ENCODE measurements at regions not wholly inside any gene's neighbourhood (a gene's known extent, or its start where the extent isn't known, plus 50 kb on each side); places are given as distances from the start of the nearest gene placed in this dataset.

DNA sequence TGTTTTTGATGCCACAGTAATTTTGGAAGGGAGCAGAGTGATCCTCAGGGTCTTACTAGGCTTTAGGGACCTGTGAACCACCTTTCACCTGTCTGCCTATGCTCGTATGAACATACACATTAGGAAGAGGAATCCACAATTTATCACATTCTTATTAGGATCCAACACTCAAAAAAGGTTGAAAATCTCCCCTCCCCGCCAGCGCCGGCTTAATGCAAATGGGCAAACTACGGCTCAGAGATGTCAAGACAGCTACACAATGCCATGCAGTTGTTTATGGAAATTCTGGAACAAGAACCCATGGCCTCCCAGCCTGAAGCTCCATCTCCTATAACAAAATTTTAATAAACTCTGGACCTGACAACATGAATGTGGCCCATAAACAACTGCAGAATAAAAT, 375.9 kb upstream of the ACVR2A start:
- DNase-seq (ENCODE audit: low read depth in 3 of 3), result no peak

DNA sequence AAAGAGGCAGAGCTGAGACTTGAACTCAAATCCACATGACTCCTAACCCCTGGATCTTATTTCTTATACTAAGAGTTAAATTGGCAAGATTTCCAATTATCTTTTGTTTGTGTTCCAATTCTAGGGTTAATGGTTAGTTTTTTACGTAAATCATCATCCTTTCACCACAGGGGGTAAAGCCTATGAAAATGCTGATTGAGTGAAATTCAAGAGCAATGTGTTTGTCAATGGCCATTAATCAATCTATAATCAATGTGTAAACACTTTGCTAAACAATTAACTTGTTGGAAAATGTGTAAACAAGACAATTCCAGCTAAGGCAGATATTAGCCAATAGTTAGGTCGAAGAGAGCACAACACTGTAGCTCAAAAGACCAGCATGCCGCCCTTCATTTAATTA, 376.5 kb upstream of the ACVR2A start:
- DNase-seq (ENCODE audit: low read depth in 3 of 3), result no peak

DNA sequence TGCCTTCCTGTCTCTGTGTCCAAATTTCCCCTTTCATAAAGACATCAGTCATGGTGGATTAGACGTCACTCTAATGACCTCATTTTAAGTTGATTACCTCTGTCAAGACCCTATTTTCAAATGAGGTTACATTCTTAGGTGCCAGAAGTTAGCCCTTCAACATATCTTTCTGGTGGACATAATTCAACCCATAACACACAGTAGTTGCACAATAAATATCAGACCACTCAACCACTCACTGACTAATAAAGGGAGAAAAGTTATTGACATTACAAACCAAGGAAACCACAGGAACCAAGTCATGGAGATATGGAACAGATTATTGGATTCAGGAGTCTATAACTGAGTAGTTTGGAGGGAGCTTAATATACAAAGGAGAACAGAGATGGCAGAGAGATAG, 377.4 kb upstream of the ACVR2A start:
- DNase-seq (ENCODE audit: low read depth in 3 of 3), result no peak

DNA sequence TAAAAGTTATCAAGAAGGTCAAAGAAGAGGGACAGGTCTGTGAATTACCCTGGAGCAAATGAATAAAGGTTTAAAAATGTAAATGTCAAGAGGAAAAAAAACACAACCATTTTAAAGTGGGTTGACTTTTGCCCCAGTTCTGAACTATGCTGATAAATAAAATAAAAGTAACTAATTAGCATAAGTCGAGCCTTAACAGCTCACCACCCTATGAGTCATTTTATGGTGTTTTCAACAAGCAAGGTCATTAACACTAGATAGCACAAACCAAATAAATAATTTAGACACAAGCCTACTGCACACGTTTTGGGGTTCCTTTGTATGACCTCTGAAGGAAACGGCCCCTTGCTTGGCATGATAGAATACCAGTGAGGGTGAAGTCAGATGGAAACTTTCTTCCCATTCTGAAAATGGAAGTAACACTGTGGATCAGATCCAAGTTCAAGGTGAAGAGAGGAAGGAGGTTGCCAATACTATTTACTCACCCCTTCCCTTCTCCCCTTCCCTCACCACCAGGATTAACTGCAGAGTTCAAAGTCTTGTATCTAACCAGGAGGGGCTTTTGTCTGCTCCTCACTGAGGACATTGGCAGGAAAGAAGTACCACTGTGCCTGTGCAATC, 380.0 kb upstream of the ACVR2A start:
- DNase-seq (ENCODE audit: low read depth in 3 of 3), result no peak

DNA sequence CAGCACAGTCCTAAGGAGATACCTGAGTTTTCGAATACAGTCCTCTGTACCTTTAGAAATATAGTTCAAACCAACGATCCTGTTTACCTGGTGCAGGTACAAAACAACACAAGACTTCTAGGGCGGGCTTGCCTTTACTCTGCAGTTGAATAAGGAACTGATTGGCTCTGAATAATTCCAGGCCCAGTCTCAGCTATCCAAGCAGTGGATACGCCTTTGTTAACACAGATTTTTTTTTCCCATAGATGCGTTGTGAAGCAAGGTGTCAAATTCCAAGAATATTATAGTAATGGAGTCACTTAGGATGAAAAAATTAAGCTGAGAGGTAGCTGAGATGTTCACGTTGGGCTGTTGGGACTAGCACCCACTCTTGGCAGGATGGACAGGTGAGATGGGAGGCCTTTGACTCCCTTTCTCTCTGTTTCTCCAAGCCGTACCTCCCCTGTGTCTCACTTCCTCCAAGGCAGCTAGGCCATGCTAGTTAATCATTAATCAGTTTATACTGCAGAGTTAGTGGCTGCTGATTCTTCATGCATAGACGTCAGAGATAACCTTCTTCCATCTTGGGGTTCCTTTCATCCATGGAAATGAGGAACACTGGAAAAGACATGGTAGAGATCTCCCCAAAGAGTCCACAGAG, 380.8 kb upstream of the ACVR2A start:
- DNase-seq (ENCODE audit: low read depth in 3 of 3), result no peak

DNA sequence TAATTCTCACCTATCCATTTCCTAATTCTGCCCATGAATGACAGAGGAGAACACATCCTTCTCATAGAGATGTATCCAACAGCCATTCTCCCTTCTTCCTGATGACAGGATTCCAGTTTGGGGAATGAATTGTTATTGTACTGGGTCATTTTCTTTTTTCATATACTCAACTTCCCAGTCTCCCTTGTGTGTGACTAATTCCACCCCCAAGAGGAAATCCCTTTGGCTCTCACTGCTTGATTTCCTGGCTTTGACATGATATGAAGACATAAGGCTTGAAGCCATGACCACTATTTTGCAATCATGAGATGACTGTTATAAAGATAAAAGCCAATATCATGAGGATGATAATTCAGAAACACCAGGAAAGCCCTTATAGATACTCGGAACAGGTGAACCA, 384.7 kb upstream of the ACVR2A start:
- no peak for DNase-seq (ENCODE audit: low read depth in 3 of 3)

DNA sequence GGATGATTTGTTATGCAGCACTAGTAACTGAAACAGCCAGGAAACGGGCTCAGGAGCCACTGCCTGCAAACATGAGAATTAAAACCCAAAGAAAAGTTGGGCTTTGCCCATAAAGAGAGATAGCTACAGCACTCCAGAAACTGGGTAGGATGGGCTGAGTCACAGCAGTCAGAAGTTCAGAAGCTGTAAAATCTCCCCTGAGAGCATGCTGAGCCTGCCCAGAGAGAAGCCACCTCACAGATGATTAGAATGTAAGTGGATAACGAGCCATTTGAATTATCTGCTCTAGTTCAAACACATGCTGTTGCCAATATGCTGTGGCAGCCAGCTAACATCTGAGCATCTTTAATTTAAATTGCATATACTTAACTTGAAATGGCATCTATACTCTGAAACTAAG, 388.1 kb upstream of the ACVR2A start:
- no peak for DNase-seq (ENCODE audit: low read depth in 3 of 3)

DNA sequence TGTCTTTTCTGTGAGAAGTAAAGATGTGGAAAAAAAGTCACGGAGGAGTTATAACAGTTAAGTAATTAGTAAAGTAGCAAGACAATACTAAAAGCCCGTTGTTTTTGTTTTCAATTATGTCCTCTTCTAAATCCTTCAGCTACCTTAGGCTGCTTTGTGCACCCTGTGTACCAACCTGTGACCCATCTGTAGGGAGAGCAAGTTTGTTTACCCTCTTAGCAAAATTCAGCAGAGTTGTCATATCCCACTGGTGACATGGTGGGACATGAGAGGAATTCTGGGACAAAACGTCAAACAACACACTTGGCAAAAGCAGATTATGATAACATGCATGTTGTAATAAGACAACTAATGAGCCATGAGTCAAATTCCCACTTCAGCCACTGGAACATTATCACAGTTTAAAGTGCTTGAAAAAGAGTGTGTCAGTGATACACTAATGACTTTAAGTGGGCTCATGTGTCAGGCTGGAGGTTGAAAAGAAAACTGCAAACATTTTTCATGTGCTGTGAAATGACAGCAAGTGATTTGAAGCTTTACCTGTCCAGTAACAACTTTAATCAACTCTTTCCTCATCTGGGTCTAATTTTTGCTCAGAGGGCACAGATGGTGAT, 392.8 kb upstream of the ACVR2A start:
- no peak for DNase-seq (ENCODE audit: low read depth in 3 of 3)

DNA sequence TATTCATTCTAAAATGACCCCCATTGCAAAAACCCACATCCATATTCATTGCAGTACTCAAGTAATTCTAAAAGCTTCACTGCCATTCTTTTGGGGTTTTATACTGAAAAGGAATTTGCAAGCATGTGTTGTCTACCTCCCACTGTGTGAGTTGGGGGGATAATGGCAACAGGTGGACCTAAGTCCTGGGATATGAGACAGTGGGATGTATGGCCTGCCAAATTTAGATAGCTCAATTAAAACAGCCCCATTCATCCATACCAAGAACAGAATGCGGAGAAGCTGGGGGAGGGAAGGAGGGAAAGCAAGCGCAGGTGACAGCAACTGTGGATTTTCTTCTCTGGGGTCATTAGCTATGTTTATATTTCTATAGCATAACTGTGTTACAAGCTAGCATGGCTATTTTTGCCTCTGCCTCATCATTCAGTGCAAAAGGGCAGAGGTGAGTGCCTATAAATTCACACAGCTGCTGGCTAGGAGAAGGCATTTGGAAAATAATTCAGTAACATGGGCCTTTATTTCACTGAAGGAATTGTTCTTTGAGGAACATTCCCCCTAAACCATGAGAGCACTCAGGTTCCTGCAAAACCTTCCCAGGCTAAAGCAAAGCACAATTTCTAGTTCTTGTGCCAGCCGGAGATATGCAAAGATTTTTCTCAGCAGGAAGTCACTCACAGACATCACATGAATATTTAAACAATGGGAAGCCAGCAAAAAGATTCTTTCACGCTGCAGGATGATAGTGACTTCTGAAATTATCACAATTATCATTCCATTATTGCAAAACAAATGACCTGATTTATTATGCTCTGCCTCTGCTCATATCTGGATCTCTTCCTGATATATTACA, 393.9 kb upstream of the ACVR2A start:
- no peak for DNase-seq (ENCODE audit: low read depth in 3 of 3)

DNA sequence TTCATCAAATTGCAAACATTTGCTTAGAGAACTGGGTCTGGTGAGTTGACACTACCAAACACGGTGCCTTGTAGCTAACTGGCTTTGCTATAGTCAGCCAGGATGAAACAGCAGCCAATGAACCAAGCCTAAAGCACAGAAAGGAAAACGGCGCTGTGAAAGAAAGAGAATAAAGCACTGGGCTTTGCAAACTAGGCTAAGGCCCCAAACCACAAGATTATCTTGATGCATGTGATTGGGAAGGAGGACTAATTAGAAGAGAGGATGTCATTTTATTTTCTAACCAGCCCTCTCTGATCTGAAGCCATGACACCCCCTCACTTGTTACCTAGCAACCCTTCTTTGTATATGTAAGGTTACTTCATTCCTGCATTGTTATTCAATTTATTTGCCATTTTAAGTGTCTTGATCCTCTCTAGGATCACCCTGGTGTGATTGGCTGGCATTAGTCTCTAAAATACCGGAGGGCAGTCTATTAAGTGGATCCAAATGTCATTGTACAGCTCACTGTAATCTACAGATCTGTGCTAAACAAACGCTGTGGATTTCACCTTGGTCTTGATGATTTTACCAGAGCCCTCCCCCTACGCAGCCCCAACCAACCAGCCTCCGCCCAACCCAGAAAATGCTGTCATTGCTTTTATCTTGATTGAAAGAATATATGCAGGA, 395.4 kb upstream of the ACVR2A start:
- DNase-seq (ENCODE audit: low read depth in 3 of 3), result peak in 1 of 3 experiments; percentile 5

DNA sequence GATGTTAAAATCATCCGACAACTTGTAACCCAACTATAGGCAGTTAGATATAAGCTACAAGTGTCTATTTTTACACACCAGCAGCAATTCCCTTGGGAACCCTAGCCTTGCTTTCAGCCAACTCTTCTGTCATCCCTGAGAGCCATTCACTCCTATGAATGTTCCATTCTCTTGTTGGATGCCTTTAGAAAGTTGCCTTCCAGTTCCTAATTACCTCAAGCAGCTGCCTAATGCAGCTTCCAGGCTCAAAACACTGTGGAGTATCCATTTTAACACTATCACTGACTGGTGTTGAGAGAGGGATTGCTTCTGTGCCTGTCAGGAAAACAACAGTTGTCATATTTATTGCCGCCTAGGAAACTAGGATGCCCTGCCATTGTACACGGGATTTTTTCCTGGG, 402.0 kb upstream of the ACVR2A start:
- DNase-seq (ENCODE audit: low read depth in 3 of 3), result no peak

DNA sequence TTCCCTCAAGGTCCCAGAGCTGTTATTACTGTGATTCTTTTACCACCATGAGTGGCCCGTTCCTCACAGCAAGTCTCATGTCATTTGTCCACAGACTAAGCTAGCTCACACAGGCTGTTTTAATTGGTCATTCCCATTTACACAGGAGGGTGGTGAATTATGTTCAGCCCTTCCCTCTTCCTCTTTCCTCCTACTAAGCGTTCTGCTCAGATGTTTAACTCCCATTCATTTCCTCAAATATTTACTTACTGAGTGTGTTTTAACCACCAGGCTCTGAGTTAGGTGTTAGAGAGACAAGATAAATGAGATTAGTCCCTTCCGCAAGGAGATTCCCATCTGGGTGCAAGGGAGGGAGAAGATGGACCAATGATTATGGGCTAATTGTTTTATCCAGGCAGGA, 403.6 kb upstream of the ACVR2A start:
- no peak for DNase-seq (ENCODE audit: low read depth in 3 of 3)

DNA sequence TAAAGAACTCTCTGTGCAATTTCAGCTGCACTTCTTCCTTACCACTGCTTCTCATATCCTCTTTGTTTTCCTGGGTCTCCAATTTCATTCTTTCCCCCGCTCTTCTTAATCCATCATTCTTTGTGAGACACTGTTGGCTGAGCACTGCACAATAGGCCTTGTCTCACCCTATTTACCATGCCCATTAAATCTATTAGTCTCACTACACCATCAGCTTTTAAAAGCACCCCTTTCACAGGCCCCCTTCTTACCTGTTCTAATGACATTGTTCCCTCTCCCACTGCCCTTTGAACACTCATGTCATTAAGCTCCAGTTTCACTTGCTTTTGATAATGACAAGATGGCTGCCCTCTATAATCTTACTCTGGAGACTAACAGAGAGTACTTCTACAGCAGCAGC, 404.1 kb upstream of the ACVR2A start:
- DNase-seq (ENCODE audit: low read depth in 3 of 3), result no peak

DNA sequence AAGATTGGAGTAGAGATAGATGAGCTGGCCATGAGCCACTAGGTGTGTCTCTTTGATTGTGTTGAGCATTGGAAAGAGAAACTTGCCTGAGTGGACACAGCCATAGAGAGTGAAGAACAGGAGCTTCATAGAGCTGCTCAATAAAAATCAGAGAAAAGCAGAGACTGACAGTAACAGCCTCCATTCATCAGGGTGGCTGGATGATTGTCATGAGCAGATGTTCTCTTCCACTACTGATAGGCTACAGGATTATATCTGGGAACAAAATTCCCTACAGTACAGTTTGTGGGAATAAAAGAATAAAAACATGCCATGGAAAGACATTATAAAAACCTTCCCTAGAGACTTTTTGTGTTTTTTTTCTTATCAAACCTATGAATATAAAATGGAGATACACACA, 404.8 kb upstream of the ACVR2A start:
- DNase-seq (ENCODE audit: low read depth in 3 of 3), result no peak

DNA sequence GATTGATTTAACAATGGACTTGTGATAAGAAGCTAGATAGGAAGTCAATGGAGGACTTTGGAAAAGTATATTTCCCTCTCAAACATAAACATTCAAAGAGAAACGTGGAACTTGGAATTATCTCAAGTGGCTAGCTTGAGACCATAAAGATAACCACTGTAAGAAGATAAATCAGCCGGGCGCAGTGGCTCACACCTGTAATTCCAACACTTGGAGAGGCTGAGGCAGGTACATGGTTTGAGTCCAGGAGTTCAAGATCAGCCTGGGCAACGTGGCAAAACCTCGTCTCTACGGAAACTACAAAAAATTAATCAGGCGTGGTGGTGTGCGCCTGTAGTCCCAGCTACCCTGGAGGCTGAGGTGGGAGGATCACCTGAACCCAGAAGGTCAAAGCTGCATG, 405.9 kb upstream of the ACVR2A start:
- DNase-seq (ENCODE audit: low read depth in 3 of 3), result no peak

DNA sequence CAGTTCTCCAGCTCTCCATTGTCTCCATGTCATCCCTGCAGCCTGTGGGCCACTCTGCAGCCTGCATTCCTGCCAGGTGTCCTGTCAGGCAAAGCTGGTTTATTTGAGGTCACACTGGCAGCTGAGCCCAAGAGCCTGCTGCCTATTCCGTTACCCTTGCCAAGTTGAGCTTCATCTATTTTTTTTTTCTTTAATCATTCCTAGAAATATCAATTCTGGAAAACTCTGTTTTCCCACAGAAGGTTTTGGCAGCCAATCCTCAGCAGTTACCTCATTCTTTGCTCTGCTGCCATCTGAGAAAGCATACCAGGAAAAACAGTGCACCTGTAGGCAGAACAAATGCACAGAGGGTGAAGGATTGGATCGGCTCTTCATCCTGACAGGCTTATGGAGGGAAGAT, 411.0 kb upstream of the ACVR2A start:
- DNase-seq (ENCODE audit: low read depth in 3 of 3), result no peak

DNA sequence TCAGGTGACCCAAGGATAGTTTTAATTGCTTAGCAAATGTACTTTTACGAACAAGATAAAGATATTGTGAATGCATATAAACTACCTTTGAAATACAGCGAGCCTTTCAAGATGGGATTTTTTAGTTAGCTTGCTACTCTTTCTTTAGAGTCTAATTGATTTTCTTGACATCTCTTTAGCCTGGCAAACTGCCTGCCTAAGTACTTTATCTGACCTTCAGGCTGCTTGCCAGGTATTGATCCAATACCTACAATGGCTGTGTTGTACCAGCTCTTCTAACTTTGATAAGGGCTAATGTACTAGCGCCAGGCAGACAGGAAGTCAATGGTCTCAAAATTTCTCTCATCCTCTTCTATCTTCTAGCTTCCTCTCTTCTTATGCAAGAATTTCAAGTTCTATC, 414.4 kb upstream of the ACVR2A start:
- DNase-seq (ENCODE audit: low read depth in 3 of 3), result no peak

DNA sequence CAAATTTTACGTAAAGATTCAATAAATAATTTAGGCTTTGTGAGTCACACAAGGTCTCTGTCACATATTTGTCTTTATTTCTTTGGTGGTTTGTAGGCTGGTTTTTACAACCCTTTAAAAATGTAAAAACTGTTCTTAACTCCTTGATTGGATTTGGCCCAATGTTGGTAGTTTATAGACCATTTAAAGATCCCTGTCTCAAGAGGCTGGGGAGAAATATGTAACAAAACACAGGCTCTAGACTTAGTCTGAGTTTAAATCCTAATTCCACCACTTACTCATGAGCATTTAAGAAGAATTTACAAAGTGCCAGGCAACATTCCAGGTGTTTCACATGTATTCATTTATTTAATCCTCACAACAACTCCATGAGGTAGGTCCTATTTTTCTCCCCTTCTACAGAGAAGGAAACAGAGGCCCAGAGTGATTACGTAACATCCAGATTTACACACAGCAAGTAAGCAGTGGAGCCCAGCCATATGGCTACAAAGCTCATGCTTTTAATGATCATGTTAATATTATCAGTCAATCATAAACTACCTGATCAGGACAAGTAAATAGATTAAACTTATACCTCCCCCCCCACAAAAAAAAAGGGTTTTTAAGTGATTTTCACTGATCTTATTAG, 416.6 kb upstream of the ACVR2A start:
- no peak for DNase-seq (ENCODE audit: low read depth in 3 of 3)

DNA sequence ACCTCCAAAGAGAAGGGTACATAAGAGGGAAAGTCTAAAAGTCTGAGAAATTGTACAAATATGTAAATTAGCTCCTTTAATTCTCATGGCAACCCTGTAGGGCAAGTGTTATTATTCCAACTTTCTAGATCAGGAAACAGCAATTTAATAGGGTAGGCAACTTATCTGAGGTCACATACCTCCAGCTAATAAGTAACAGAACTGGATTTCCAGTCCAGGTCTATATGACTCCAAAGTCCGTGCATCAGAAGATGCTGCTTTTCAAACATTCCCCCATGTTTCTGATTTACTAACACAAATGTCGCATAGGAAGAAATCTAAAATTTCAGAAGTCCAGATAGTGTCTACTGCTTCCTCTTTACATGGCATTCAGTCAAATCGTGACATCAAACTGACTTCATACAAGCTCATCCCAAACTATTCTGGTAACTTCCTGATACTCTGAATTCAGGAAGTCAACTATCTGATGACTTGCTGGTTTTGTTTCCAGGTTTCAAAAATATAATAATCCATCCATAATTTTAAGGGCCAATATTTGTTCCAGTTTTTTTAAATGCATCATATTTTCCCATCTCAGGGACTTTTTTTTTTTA, 419.3 kb upstream of the ACVR2A start:
- DNase-seq (ENCODE audit: low read depth in 3 of 3), result no peak

DNA sequence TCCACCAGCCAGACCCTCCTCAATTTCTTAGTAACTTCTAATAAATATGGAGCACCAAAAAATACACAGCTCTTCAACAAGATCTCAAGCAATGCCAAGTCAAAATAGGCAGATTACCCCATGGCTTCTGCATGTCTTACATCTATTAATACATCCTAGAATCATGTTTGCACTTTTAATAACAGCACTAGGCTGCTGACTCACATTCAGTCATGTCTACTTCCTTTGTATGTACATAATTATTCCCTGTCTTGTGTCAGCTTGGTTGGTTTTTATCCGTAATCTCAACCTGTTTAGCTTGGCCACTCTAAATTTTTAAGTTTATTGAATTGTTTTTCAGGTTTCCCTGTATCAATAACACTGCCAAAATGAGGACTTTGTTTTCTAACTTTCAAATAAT, 420.1 kb upstream of the ACVR2A start:
- DNase-seq (ENCODE audit: low read depth in 3 of 3), result no peak

DNA sequence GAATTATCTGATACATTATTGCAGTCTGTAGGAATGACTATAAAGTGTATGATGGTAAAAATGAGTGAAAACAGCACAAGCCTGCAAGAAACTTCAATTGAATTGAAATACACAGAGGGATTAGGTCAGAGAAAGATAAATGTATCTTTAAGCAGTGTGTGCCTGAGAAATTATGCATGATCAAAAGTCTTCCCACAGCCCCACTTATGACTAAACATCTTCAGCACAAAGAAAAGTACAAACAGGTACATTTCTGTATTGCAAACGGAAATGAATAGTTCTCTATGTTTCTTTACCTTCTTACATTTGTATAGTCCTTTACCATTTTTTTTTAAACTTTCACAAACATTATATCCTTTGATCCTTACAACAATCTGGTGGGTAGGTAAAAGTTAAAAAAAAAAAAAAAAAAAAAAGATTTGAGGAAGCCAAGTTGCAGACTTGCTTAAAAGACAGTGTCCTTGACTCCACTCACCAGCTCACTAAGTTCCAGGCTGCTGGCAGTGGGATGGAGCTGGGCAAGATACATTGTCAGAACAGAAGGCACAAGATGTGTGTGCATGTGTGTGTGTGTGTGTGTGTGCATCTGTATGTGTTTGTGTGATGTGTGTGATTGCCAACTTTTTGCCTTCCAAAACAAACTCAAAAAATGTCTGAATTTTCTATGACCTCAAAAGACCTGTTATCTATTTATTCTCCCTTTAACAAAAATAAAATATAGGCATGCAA, 423.7 kb upstream of the ACVR2A start:
- DNase-seq (ENCODE audit: low read depth in 3 of 3), result no peak
